Transverse colon (tissue), 4 donors: ENCODE measurements at regions not wholly inside any gene's neighbourhood (a gene's known extent, or its start where the extent isn't known, plus 50 kb on each side); places are given as distances from the start of the nearest gene placed in this dataset.

Source experiments
- DNase-seq: peaks from one replicate; pipeline ENCODE4 v3.0.0-alpha.2; 2019
- H3K27ac ChIP-seq, 4 donors: fragments of 200-600 bp; sonication (generic); 2 replicates each; pipeline ENCODE4 v1.5.1; 2016 to 2018; ENCODE audit warnings: inconsistent platforms in 4 of 4
- H3K27me3 ChIP-seq: fragments of 200-600 bp; sonication (generic); 2 replicates; pipeline ENCODE4 v1.5.1; 2017; ENCODE audit warnings: inconsistent platforms
- H3K36me3 ChIP-seq, 4 donors: fragments of 200-600 bp; sonication (generic); 2 replicates each; pipeline ENCODE4 v1.5.1; 2017 to 2019; ENCODE audit warnings: inconsistent platforms in 4 of 4
- H3K4me1 ChIP-seq, 4 donors: fragments of 200-600 bp; sonication (generic); 2 replicates each; pipeline ENCODE4 v1.5.1; 2017 to 2020; ENCODE audit warnings: inconsistent platforms in 4 of 4
- H3K4me3 ChIP-seq, 4 donors: fragments of 200-600 bp; sonication (generic); 1 replicate in 1 of 4; 2 replicates in 3 of 4; pipeline versions ENCODE4 v1.5.1 to v1.6.1; 2017 to 2019; ENCODE audit warnings: inconsistent platforms in 4 of 4
- H3K9me3 ChIP-seq, 2 donors: fragments of 200-600 bp; sonication (generic); 2 replicates each; pipeline ENCODE4 v1.5.1; 2017 to 2019; ENCODE audit warnings: inconsistent platforms in 2 of 2
- EP300 ChIP-seq: sonication (generic); formaldehyde crosslinking; IDR thresholded peaks from one replicate; pipeline ENCODE4 v1.6.1; 2017; ENCODE audit warnings: antibody characterized with exemption, low read depth
- POLR2A ChIP-seq: fragments of 450-650 bp; IDR thresholded peaks from one replicate; pipeline ENCODE4 v1.6.1; 2016; ENCODE audit warnings: antibody characterized with exemption, mild to moderate bottlenecking, moderate library complexity
- POLR2AphosphoS5 ChIP-seq, 3 donors: sonication (generic); formaldehyde crosslinking; IDR thresholded peaks; one replicate each; pipeline ENCODE4 v1.6.1; 2016; ENCODE audit warnings: antibody characterized with exemption in 3 of 3
- WGBS, 2 donors: methylation state at CpG; one replicate each; pipeline ENCODE4 v1.1.5; 2018; ENCODE audit warnings: low coverage in 1 of 2; 5-methylcytosine and 5-hydroxymethylcytosine counted together
- in situ Hi-C, 4 donors: fragments of 200-750 bp; cut with MboI; loops; one replicate each; pipeline versions ENCODE4 v1.15.0 to v1.15.1; 2017; ENCODE audit warnings: low sequenced_read_pairs in 3 of 4, low pct_ligation_motif_present in 1 of 4, low pct_unique_long_range_greater_than_20kb in 1 of 4
- intact Hi-C: fragments of 100-400 bp; cut with DNase I; formaldehyde crosslinking; loops from one replicate; pipeline ENCODE4 v1.15.1; 2023; ENCODE audit warnings: low total_unique reads
- TF ChIP-seq, protein P1 (sequence below), 5 experiments: fragments of 200-600 bp in 3 of 5; fragments of 450-650 bp in 2 of 5; sonication (generic) in 3 of 5; IDR thresholded peaks; 1 replicate in 2 of 5; 2 replicates in 3 of 5; pipeline ENCODE4 v1.5.1; 2016 to 2017; ENCODE audit warnings: antibody characterized with exemption in 5 of 5, inconsistent platforms in 3 of 5, mild to moderate bottlenecking in 2 of 5, moderate library complexity in 1 of 5

DNA sequence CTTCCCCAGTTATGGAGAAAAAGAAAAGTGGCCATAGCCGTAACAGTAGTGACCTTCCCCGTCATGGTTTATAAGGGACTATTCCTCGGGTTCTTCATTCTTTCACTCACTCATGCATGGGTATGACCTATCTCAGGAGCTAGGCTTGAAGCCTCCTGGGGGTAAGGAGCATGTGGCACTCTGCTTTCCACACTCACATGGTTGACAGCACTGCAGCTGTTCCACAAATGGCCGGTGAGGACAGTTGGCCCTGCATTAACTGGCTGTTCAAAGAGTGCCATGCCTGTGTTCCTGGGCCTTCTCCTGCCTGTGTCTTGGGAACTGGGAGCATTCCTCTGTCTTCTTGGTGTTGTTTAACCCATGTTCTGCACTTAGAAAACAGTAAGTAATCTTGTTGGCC, 66.2 kb upstream of the PNMA1 start:
- Histone ChIP-seq H3K36me3 (no peaks in the 10 kb centered on the region), H3K27me3 (no peaks in the 10 kb centered on the region), H3K4me3 (no peak overlapping the region), H3K27ac (peak overlapping the region in 1 of 4 donors; percentile 99), H3K9me3 (no peaks in the 10 kb centered on the region), H3K4me1 (peaks cover 28 to 70% (median 41%) of the 10 kb centered on the region in 4 donors)
- intact Hi-C loops, result no loop called here
- no peak for DNase-seq
- no peak for TF ChIP-seq POLR2AphosphoS5 (IDR thresholded peaks at IDR 0.05)
- TF ChIP-seq, protein P1, sequence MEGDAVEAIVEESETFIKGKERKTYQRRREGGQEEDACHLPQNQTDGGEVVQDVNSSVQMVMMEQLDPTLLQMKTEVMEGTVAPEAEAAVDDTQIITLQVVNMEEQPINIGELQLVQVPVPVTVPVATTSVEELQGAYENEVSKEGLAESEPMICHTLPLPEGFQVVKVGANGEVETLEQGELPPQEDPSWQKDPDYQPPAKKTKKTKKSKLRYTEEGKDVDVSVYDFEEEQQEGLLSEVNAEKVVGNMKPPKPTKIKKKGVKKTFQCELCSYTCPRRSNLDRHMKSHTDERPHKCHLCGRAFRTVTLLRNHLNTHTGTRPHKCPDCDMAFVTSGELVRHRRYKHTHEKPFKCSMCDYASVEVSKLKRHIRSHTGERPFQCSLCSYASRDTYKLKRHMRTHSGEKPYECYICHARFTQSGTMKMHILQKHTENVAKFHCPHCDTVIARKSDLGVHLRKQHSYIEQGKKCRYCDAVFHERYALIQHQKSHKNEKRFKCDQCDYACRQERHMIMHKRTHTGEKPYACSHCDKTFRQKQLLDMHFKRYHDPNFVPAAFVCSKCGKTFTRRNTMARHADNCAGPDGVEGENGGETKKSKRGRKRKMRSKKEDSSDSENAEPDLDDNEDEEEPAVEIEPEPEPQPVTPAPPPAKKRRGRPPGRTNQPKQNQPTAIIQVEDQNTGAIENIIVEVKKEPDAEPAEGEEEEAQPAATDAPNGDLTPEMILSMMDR (IDR thresholded peaks at IDR 0.05), result no peak
- no peak for TF ChIP-seq POLR2A
- no peak for TF ChIP-seq EP300
- 75 to 100% methylated on average over 1 to 4 of the region's 4 CpGs for WGBS, 2 donors
- in situ Hi-C loops, result no loop called here

DNA sequence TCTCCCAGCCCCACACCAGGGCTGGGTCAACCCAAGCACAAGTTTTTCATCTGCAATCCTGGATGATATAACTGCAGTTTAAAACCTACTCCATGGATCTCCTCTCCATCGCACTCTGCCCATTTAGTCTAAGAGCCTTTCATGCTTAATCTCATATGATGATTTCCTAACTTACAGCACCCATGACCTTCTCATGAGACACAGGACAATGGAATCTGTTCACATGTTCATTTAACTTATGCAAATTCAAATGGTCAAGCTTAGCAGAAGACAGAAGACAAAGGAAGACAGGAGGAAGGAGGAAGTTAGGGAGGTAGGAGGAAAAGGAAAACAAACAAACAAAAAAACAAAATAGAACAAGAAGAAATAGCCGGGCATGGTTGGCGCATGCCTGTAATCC, 64.6 kb upstream of the PNMA1 start:
- H3K4me1 ChIP-seq, result peaks cover 25 to 68% (median 39%) of the 10 kb centered on the region in 4 donors
- H3K27me3 ChIP-seq, result no peaks in the 10 kb centered on the region
- intact Hi-C loops, result no loop called here
- WGBS, 2 donors, result 89 to 91% methylated on average over 2 to 3 of the region's 3 CpGs
- in situ Hi-C loops, result no loop called here
- TF ChIP-seq POLR2AphosphoS5 (IDR thresholded peaks at IDR 0.05), result no peak
- TF ChIP-seq, protein P1 (IDR thresholded peaks at IDR 0.05), result no peak
- no peak for TF ChIP-seq EP300
- no peak for TF ChIP-seq POLR2A
- H3K36me3 ChIP-seq, result no peaks in the 10 kb centered on the region
- no peak overlapping the region for H3K27ac ChIP-seq
- no peaks in the 10 kb centered on the region for H3K9me3 ChIP-seq
- no peak for DNase-seq
- H3K4me3 ChIP-seq, result no peak overlapping the region

DNA sequence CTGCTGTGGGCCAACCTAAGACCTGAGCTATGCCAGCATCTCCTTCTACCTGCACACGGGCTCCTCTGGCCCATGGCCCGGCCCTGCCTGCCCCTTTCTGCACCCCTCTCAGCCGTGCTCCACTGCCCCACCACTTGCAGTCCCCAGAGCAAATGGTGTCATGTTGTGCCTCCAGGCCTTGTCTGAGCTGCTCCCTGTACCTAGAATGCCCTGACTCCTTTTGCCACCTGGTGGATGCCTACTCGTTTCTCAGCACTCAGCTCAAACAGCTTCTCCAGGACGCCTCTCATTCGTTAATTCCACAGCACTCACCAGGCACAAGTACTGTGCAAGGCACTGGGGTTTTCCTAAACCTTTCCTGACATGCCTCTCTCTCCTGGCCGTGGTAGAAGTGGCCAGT, 63.2 kb upstream of the PNMA1 start:
- intact Hi-C loops (no loop called here), in situ Hi-C loops (no loop called here)
- 70% methylated on average over 7 of the region's 7 CpGs; no CpG with 5 or more reads in 1 of the 2 donors for WGBS, 2 donors
- no peaks in the 10 kb centered on the region for H3K36me3 ChIP-seq
- H3K27ac ChIP-seq, result peak overlapping the region in 1 of 4 donors; percentile 11
- no peak for DNase-seq
- no peaks in the 10 kb centered on the region for H3K27me3 ChIP-seq
- no peak overlapping the region for H3K4me3 ChIP-seq
- no peak for TF ChIP-seq EP300
- TF ChIP-seq, protein P1 (IDR thresholded peaks at IDR 0.05), result peak in 1 of 5 experiments; percentile 13
- H3K9me3 ChIP-seq, result no peaks in the 10 kb centered on the region
- H3K4me1 ChIP-seq, result peaks cover 13 to 62% (median 31%) of the 10 kb centered on the region in 4 donors

DNA sequence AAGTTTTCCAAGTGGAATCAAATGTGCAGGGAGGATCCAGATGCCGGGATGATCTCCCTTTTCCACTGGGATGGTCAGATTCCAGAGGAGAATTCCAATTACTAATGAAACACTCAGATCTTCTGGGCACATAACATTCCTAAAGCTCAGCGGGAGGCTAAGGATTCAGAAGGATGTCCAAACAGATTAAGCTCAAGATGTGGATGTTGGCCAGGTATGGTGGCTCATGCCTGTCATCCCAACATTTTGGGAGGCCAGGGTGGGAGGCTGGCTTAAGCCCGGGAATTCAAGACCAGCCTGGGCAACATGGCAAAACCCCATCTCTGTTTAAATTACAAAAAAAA, 62.0 kb upstream of the PNMA1 start:
- Histone ChIP-seq H3K36me3 (no peaks in the 10 kb centered on the region), H3K27ac (peak overlapping the region; percentile 32 to 73 (median 58)), H3K9me3 (no peaks in the 10 kb centered on the region), H3K4me3 (no peak overlapping the region), H3K27me3 (no peaks in the 10 kb centered on the region), H3K4me1 (peaks cover 25 to 67% (median 41%) of the 10 kb centered on the region in 4 donors)
- no peak for DNase-seq
- in situ Hi-C loops (no loop called here), intact Hi-C loops (no loop called here)
- WGBS, 2 donors, result 78% methylated on average over 3 of the region's 3 CpGs; no CpG with 5 or more reads in 1 of the 2 donors
- TF ChIP-seq POLR2A, result no peak
- no peak for TF ChIP-seq POLR2AphosphoS5 (IDR thresholded peaks at IDR 0.05)
- no peak for TF ChIP-seq EP300
- TF ChIP-seq, protein P1 (IDR thresholded peaks at IDR 0.05), result no peak
